ENCODE measurements at regions not wholly inside any gene's neighbourhood (a gene's known extent, or its start where the extent isn't known, plus 50 kb on each side); places are given as distances from the start of the nearest gene placed in this dataset.
"Not testable (repeated sequence)": the region's sequence is repeated elsewhere in the genome, so short reads cannot be mapped to it uniquely, and the experiment has no call there.

- not testable (repeated sequence) for H3K36me3 Mint-ChIP-seq (ENCODE audit: low read depth)
These were observed 661.2 kb upstream of the HS3ST1 start for GRCh38 chr4:12089920-12090319.

GRCh38 chr4:12084690-12085089, 656.0 kb upstream of the HS3ST1 start:
- Mint-ChIP-seq H3K27me3 (no peaks in the 10 kb centered on the region), H3K27ac (no peak overlapping the region), H3K9me3 (peaks cover 15% of the 10 kb centered on the region), H3K4me1 (no peaks in the 10 kb centered on the region), H3K36me3 (ENCODE audit: low read depth) (no peaks in the 10 kb centered on the region), H3K4me3 (no peak overlapping the region)
- DNase-seq (no peak), ATAC-seq (no peak)

More at GRCh38 chr4:12089920-12090319, 661.2 kb upstream of the HS3ST1 start:
- ATAC-seq, H3K4me1 Mint-ChIP-seq, H3K27ac Mint-ChIP-seq, H3K27me3 Mint-ChIP-seq, H3K4me3 Mint-ChIP-seq, DNase-seq: not testable (repeated sequence)
- peaks cover 17% of the 10 kb centered on the region for H3K9me3 Mint-ChIP-seq

DNA sequence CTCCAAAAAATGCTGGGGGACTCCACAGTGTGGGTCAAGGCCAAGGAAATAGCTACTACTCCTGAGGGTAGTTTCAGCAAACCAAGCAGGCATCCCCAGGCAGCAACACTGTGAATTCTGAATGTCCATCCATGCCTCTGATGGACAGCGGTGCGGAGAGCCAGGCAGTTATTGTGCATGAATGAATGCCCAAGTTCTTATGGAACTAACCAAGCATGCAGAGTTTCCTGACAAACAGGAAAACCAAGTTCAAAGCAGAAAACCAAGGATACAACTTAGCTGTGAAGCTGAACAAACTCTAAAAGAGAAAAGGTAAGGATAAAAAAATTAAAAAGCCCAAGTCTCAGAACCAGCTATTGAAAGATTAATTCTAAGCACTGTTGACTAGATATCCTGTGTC, 642.6 kb upstream of the HS3ST1 start:
- Mint-ChIP-seq H3K27ac (no peak overlapping the region), H3K9me3 (no peaks in the 10 kb centered on the region), H3K27me3 (no peaks in the 10 kb centered on the region), H3K4me1 (no peaks in the 10 kb centered on the region), H3K36me3 (ENCODE audit: low read depth) (no peaks in the 10 kb centered on the region), H3K4me3 (no peak overlapping the region)
- ATAC-seq = no peak
- DNase-seq = no peak

DNA sequence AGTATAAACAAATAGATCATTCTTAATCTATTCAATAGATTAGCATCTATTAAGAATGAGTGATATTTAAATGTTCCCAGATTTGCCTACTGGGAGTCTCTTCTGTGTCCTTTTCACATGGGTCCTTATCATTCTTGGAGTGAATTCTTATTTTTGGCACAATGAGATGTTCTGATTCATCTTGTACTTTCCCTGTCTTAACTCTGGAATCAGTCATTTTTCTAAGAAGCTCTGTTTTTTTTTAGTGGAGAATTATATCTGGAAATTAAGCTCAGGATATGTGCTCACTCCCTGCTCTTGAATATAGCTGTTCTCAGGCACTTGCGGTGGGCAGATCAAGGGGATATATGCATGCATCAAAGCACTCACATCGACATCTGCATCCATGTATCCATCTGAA, 625.3 kb upstream of the HS3ST1 start:
- Mint-ChIP-seq H3K27ac (no peak overlapping the region), H3K27me3 (no peaks in the 10 kb centered on the region), H3K4me1 (no peaks in the 10 kb centered on the region), H3K36me3 (ENCODE audit: low read depth) (no peaks in the 10 kb centered on the region), H3K4me3 (no peak overlapping the region), H3K9me3 (peaks cover 11% of the 10 kb centered on the region)
- no peak for DNase-seq
- ATAC-seq = no peak

- Mint-ChIP-seq H3K27me3 (no peaks in the 10 kb centered on the region), H3K4me1 (no peaks in the 10 kb centered on the region), H3K9me3 (peaks cover 14% of the 10 kb centered on the region), H3K27ac (no peak overlapping the region), H3K36me3 (ENCODE audit: low read depth) (no peaks in the 10 kb centered on the region), H3K4me3 (no peak overlapping the region)
- ATAC-seq (no peak), DNase-seq (no peak)
These were observed 624.9 kb upstream of the HS3ST1 start for GRCh38 chr4:12053556-12053955.

GRCh38 chr4:12050357-12050756, 621.7 kb upstream of the HS3ST1 start:
- Mint-ChIP-seq H3K27me3 (no peaks in the 10 kb centered on the region), H3K4me3 (no peak overlapping the region), H3K4me1 (no peaks in the 10 kb centered on the region), H3K36me3 (ENCODE audit: low read depth) (no peaks in the 10 kb centered on the region), H3K9me3 (peaks cover 12% of the 10 kb centered on the region), H3K27ac (no peak overlapping the region)
- no peak for ATAC-seq
- no peak for DNase-seq

- no peak overlapping the region for H3K4me3 Mint-ChIP-seq
- H3K36me3 Mint-ChIP-seq (ENCODE audit: low read depth) = peaks cover 2% of the 10 kb centered on the region
- DNase-seq (no peak), ATAC-seq (no peak)
- H3K27me3 Mint-ChIP-seq = no peaks in the 10 kb centered on the region
- peaks cover 24% of the 10 kb centered on the region for H3K9me3 Mint-ChIP-seq
- H3K27ac Mint-ChIP-seq = no peak overlapping the region
- H3K4me1 Mint-ChIP-seq = no peaks in the 10 kb centered on the region
These were observed 614.1 kb upstream of the HS3ST1 start for GRCh38 chr4:12042818-12043217.

- DNase-seq (no peak), ATAC-seq (no peak)
- H3K27ac Mint-ChIP-seq = no peak overlapping the region
- H3K9me3 Mint-ChIP-seq = peaks cover 24% of the 10 kb centered on the region
- no peaks in the 10 kb centered on the region for H3K4me1 Mint-ChIP-seq
- peaks cover 2% of the 10 kb centered on the region for H3K36me3 Mint-ChIP-seq (ENCODE audit: low read depth)
- H3K4me3 Mint-ChIP-seq = no peak overlapping the region
- no peaks in the 10 kb centered on the region for H3K27me3 Mint-ChIP-seq
These were observed 613.1 kb upstream of the HS3ST1 start for GRCh38 chr4:12041828-12042227.

GRCh38 chr4:12036450-12036849, 607.8 kb upstream of the HS3ST1 start:
- no peaks in the 10 kb centered on the region for H3K4me1 Mint-ChIP-seq
- H3K27me3 Mint-ChIP-seq = no peaks in the 10 kb centered on the region
- H3K27ac Mint-ChIP-seq = no peak overlapping the region
- peaks cover 2% of the 10 kb centered on the region for H3K36me3 Mint-ChIP-seq (ENCODE audit: low read depth)
- H3K9me3 Mint-ChIP-seq = peaks cover 39% of the 10 kb centered on the region
- H3K4me3 Mint-ChIP-seq = no peak overlapping the region
- ATAC-seq (no peak), DNase-seq (no peak)

- Mint-ChIP-seq H3K9me3 (peaks cover 13% of the 10 kb centered on the region), H3K4me3 (no peak overlapping the region), H3K36me3 (ENCODE audit: low read depth) (no peaks in the 10 kb centered on the region), H3K27me3 (no peaks in the 10 kb centered on the region), H3K27ac (no peak overlapping the region), H3K4me1 (no peaks in the 10 kb centered on the region)
- DNase-seq (no peak), ATAC-seq (no peak)
These were observed 599.6 kb upstream of the HS3ST1 start for GRCh38 chr4:12028258-12028657.

- no peak overlapping the region for H3K4me3 Mint-ChIP-seq
- H3K4me1 Mint-ChIP-seq = no peaks in the 10 kb centered on the region
- DNase-seq (no peak), ATAC-seq (no peak)
- peaks cover 7% of the 10 kb centered on the region for H3K9me3 Mint-ChIP-seq
- no peaks in the 10 kb centered on the region for H3K36me3 Mint-ChIP-seq (ENCODE audit: low read depth)
- H3K27ac Mint-ChIP-seq = no peak overlapping the region
- no peaks in the 10 kb centered on the region for H3K27me3 Mint-ChIP-seq
These were observed 593.7 kb upstream of the HS3ST1 start for GRCh38 chr4:12022409-12022808.

- no peaks in the 10 kb centered on the region for H3K4me1 Mint-ChIP-seq
- no peak overlapping the region for H3K27ac Mint-ChIP-seq
- no peak for DNase-seq
- H3K27me3 Mint-ChIP-seq = no peaks in the 10 kb centered on the region
- H3K9me3 Mint-ChIP-seq = peaks cover 8% of the 10 kb centered on the region
- H3K4me3 Mint-ChIP-seq = no peak overlapping the region
- H3K36me3 Mint-ChIP-seq (ENCODE audit: low read depth) = peaks cover 2% of the 10 kb centered on the region
- no peak for ATAC-seq
These were observed 588.0 kb upstream of the HS3ST1 start for GRCh38 chr4:12016729-12017128.

DNA sequence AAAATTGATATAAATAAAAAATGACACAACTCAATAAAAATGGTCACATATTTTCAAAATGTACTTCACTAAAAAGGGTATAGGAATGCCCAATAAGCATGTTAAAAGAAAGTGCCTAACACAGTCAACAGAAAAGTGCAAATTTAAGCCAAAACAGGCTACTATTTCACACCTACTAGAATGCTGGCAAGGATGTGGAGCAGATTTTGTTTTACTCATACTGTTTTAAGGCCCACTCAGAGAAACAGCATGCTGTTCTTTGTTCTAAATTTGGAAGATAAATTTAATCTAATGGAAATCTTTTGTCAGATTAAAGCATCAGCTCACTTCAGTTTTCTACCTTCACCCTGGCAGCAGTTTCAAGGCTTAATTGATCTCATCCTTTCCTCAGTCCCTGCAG, 576.8 kb upstream of the HS3ST1 start:
- ATAC-seq (no peak), DNase-seq (no peak)
- Mint-ChIP-seq H3K27me3 (no peaks in the 10 kb centered on the region), H3K27ac (no peak overlapping the region), H3K4me3 (no peak overlapping the region), H3K4me1 (no peaks in the 10 kb centered on the region), H3K9me3 (peaks cover 8% of the 10 kb centered on the region), H3K36me3 (ENCODE audit: low read depth) (no peaks in the 10 kb centered on the region)

DNA sequence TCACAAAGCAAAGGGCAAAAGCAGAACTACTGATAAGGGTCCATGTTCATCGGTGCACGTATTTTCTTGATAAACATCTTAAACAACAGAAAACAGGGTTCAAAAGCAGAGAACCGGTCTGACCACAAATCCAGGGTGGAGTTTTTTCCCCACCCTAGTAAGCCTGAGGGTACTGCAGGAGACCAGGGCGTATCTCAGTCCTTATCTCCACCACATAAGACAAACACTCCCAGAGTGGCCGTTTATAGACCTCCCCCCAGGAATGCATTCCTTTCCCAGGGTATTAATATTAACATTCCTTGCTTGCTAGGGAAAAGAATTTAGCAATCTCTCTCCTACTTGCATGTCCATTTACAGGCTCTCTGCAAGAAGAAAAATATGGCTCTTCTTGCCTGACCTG, 567.9 kb upstream of the HS3ST1 start:
- peaks cover 41% of the 10 kb centered on the region for H3K9me3 Mint-ChIP-seq
- not testable (repeated sequence) for DNase-seq; H3K27me3 Mint-ChIP-seq; H3K27ac Mint-ChIP-seq; H3K36me3 Mint-ChIP-seq (ENCODE audit: low read depth); H3K4me1 Mint-ChIP-seq; H3K4me3 Mint-ChIP-seq; ATAC-seq

- no peaks in the 10 kb centered on the region for H3K9me3 Mint-ChIP-seq
- no peak overlapping the region for H3K4me3 Mint-ChIP-seq
- H3K36me3 Mint-ChIP-seq (ENCODE audit: low read depth) = no peaks in the 10 kb centered on the region
These were observed 548.1 kb upstream of the HS3ST1 start for GRCh38 chr4:11976726-11977263.

GRCh38 chr4:11973270-11973669, 544.6 kb upstream of the HS3ST1 start:
- DNase-seq (no peak), ATAC-seq (no peak)
- H3K27ac Mint-ChIP-seq = no peak overlapping the region
- no peak overlapping the region for H3K4me3 Mint-ChIP-seq
- H3K27me3 Mint-ChIP-seq = no peaks in the 10 kb centered on the region
- no peaks in the 10 kb centered on the region for H3K36me3 Mint-ChIP-seq (ENCODE audit: low read depth)
- H3K4me1 Mint-ChIP-seq = no peaks in the 10 kb centered on the region
- H3K9me3 Mint-ChIP-seq = no peaks in the 10 kb centered on the region

More at GRCh38 chr4:11976726-11977263, 548.1 kb upstream of the HS3ST1 start:
- no peak for DNase-seq
- Mint-ChIP-seq H3K27ac (no peak overlapping the region), H3K27me3 (no peaks in the 10 kb centered on the region), H3K4me1 (no peaks in the 10 kb centered on the region)
- ATAC-seq = no peak
